K562 (cell line): ENCODE measurements at regions not wholly inside any gene's neighbourhood (a gene's known extent, or its start where the extent isn't known, plus 50 kb on each side); places are given as distances from the start of the nearest gene placed in this dataset.

Experiments used
- ATAC-seq: fragments of 200-7000 bp; cut with Tn5 transposase; 3 replicates; pipeline ENCODE4 v1.9.1; 2020; ENCODE audit warnings: moderate library complexity
- BruUV-seq: library from RNA; stranded (reverse); fragments of 400-500 nt; replicated peaks from 2 replicates; lab custom pipeline; 2021; lab: Mats Ljungman, UMichigan
- CTCF ChIA-PET: fragments of 300-600 bp; formaldehyde crosslinking; extraction: SDS; loops from one replicate; lab custom pipeline; 2021; ENCODE audit warnings: low intra/inter-chr PET ratio; lab: Yijun Ruan, JAX
- POLR2A ChIA-PET: fragments of 300-600, 350-650 bp; sonication (Branson Sonifier 250); formaldehyde crosslinking; extraction: SDS; loops from one replicate; lab custom pipeline; 2021; ENCODE audit warnings: antibody characterized with exemption, inconsistent platforms; lab: Yijun Ruan, JAX
- DNase-seq, 4 experiments: peaks; one replicate each; pipeline versions ENCODE4 v3.0.0 to v3.0.0-alpha.2; 2011 to 2018; ENCODE audit warnings: low spot score in 3 of 4, mixed read lengths in 3 of 4; ENCODE audit errors: extremely low read depth in 1 of 4
- FAIRE-seq: peaks from 2 replicates; lab custom pipeline; 2011; peaks lifted over from hg19 to GRCh38; lab: Jason Lieb, UNC
- H2AFZ ChIP-seq: 2 replicates; pipeline ENCODE4 v1.6.0; 2011; ENCODE audit warnings: low read depth, low read length, control low read depth, inconsistent platforms
- H3K27ac ChIP-seq: fragments of 200-600 bp; 3 replicates; pipeline ENCODE4 v1.8.0; 2011; ENCODE audit warnings: low read depth, mild to moderate bottlenecking, control low read depth, inconsistent platforms, low read length, moderate library complexity, mixed read lengths; ENCODE audit errors: extremely low read depth
- H3K27me3 ChIP-seq, 2 experiments: fragments of 300-600 bp in 1 of 2; 2 replicates in 1 of 2; 3 replicates in 1 of 2; pipeline versions ENCODE4 v1.6.0 to v1.8.0; 2011; ENCODE audit warnings: inconsistent platforms in 2 of 2, low read length in 2 of 2, mild to moderate bottlenecking in 1 of 2, mixed read lengths in 1 of 2, moderate library complexity in 1 of 2; ENCODE audit not compliant: control insufficient read depth in 2 of 2, insufficient read depth in 2 of 2
- H3K36me3 ChIP-seq: fragments of 300-600 bp; 3 replicates; pipeline ENCODE4 v1.8.0; 2011; ENCODE audit warnings: mild to moderate bottlenecking, low read length, inconsistent platforms; ENCODE audit not compliant: control insufficient read depth, insufficient read depth
- H3K4me1 ChIP-seq, 2 experiments: fragments of 200-600 bp in 1 of 2; replicated peaks in 1 of 2; 2 replicates in 1 of 2; 3 replicates in 1 of 2; pipeline versions ENCODE4 v1.5.1 to v1.8.0; 2011; ENCODE audit warnings: inconsistent platforms in 2 of 2, low read length in 2 of 2, mild to moderate bottlenecking in 1 of 2, mixed read lengths in 1 of 2, moderate library complexity in 1 of 2; ENCODE audit not compliant: control insufficient read depth in 2 of 2, insufficient read depth in 2 of 2
- H3K4me2 ChIP-seq: 2 replicates; pipeline ENCODE4 v1.6.1; 2011; ENCODE audit warnings: low read length, control low read depth, inconsistent platforms, mixed read lengths; ENCODE audit not compliant: insufficient read depth
- H3K4me3 ChIP-seq: fragments of 200-600 bp; sonication (generic), shearing (Covaris generic); 2 replicates; pipeline ENCODE4 v1.5.1; 2016; ENCODE audit warnings: control low read depth, inconsistent platforms
- H3K79me2 ChIP-seq: fragments of 200-600 bp; 3 replicates; pipeline ENCODE4 v1.8.0; 2011; ENCODE audit warnings: low read length, inconsistent platforms; ENCODE audit not compliant: control insufficient read depth, insufficient read depth
- H3K9ac ChIP-seq, 2 experiments: 2 replicates each; pipeline versions ENCODE4 v1.6.0 to v1.6.1; 2011; ENCODE audit warnings: low read depth in 2 of 2, low read length in 2 of 2, control low read depth in 1 of 2, inconsistent platforms in 1 of 2, mild to moderate bottlenecking in 1 of 2, mixed read lengths in 1 of 2; ENCODE audit not compliant: insufficient read depth in 1 of 2
- H3K9me1 ChIP-seq: one replicate; pipeline ENCODE4 v1.6.0; 2011; ENCODE audit warnings: inconsistent platforms, mild to moderate bottlenecking, low read length, moderate library complexity; ENCODE audit not compliant: control insufficient read depth, insufficient read depth
- H3K9me3 ChIP-seq: replicated peaks from 2 replicates; pipeline ENCODE4 v1.5.1; 2011; ENCODE audit warnings: low read depth, low read length, inconsistent platforms; ENCODE audit not compliant: control insufficient read depth, insufficient read depth
- H4K20me1 ChIP-seq: replicated peaks from 2 replicates; pipeline ENCODE4 v1.6.1; 2011; ENCODE audit warnings: low read length, inconsistent platforms, mixed read lengths; ENCODE audit not compliant: control insufficient read depth, insufficient read depth
- ARID3B ChIP-seq: fragments of 250-450 bp; sonication (Bioruptor Pico); IDR thresholded peaks from 2 replicates; pipeline ENCODE4 v1.4.0; 2020; ENCODE audit warnings: borderline replicate concordance
- ARNT ChIP-seq, 2 experiments: fragments of 450-650 bp; IDR thresholded peaks; 2 replicates each; pipeline ENCODE4 v1.6.1; 2016; ENCODE audit warnings: mild to moderate bottlenecking in 1 of 2
- BDP1 ChIP-seq: IDR thresholded peaks from 3 replicates; pipeline ENCODE4 v1.6.1; 2011; ENCODE audit not compliant: insufficient read length, insufficient read depth
- BRF1 ChIP-seq: IDR thresholded peaks from 3 replicates; pipeline ENCODE4 v1.6.1; 2011; ENCODE audit warnings: borderline replicate concordance, mild to moderate bottlenecking; ENCODE audit not compliant: insufficient read length; ENCODE audit errors: extremely low read depth
- CREB3L1 ChIP-seq: fragments of 450-650 bp; IDR thresholded peaks from 2 replicates; pipeline ENCODE4 v1.6.1; 2014; ENCODE audit warnings: low read depth, mild to moderate bottlenecking, moderate library complexity, borderline replicate concordance
- EGR1 ChIP-seq: fragments of 450-650 bp; conservative IDR thresholded peaks from 2 replicates; pipeline ENCODE4 v1.6.1; 2017; ENCODE audit warnings: mild to moderate bottlenecking
- GABPA ChIP-seq: fragments of 200-800 bp; sonication (Bioruptor generic); conservative IDR thresholded peaks from 2 replicates; pipeline ENCODE4 v1.6.1; 2016; ENCODE audit warnings: low read depth, missing genetic modification characterization, missing compliant biosample characterization
- HNRNPL ChIP-seq: fragments of 200-400 bp; formaldehyde crosslinking; IDR thresholded peaks from 2 replicates; pipeline ENCODE4 v1.6.1; 2017; ENCODE audit warnings: low read depth, mild to moderate bottlenecking, low read length
- KAT2B ChIP-seq: IDR thresholded peaks from one replicate; pipeline ENCODE4 v1.6.1; 2012; ENCODE audit warnings: low read depth, mild to moderate bottlenecking, control low read depth, inconsistent platforms, low read length, moderate library complexity
- KLF16 ChIP-seq: IDR thresholded peaks from 2 replicates; pipeline ENCODE4 v1.6.1; 2016; ENCODE audit warnings: antibody characterized with exemption
- MAZ ChIP-seq, 2 experiments: fragments of 450-650 bp in 1 of 2; sonication (generic) in 1 of 2; formaldehyde crosslinking; IDR thresholded peaks in 1 of 2; conservative IDR thresholded peaks in 1 of 2; 2 replicates each; pipeline versions ENCODE4 v1.4.0 to v1.5.0; 2020; ENCODE audit warnings: mild to moderate bottlenecking in 1 of 2, missing genetic modification reagents in 1 of 2
- NCOA1 ChIP-seq: fragments of 450-650 bp; IDR thresholded peaks from 2 replicates; pipeline ENCODE4 v1.6.1; 2016; ENCODE audit warnings: low read depth
- PCBP2 ChIP-seq: fragments of 200-400 bp; formaldehyde crosslinking; IDR thresholded peaks from 2 replicates; pipeline ENCODE4 v1.6.1; 2018; ENCODE audit warnings: low read length, low read depth, mild to moderate bottlenecking, moderate library complexity; ENCODE audit not compliant: poor library complexity, severe bottlenecking
- TARDBP ChIP-seq: fragments of 450-650 bp; IDR thresholded peaks from 2 replicates; pipeline ENCODE4 v1.6.1; 2016
- U2AF2 ChIP-seq: fragments of 200-400 bp; formaldehyde crosslinking; optimal IDR thresholded peaks from 2 replicates; pipeline ENCODE3; 2017; ENCODE audit warnings: low read depth, mild to moderate bottlenecking, low read length
- ZKSCAN8 ChIP-seq: fragments of 200-800 bp; sonication (Bioruptor generic); IDR thresholded peaks from 2 replicates; pipeline ENCODE4 v1.6.1; 2016; ENCODE audit warnings: missing genetic modification characterization, missing compliant biosample characterization
- ZNF12 ChIP-seq: sonication (generic); formaldehyde crosslinking; IDR thresholded peaks from 2 replicates; pipeline ENCODE4 v1.4.0; 2020; ENCODE audit warnings: mild to moderate bottlenecking, missing genetic modification reagents
- ZNF146 ChIP-seq: IDR thresholded peaks from one replicate; pipeline ENCODE4 v1.6.1; 2018; ENCODE audit warnings: missing compliant biosample characterization; ENCODE audit not compliant: unreplicated experiment
- ZNF24 ChIP-seq: fragments of 450-650 bp; IDR thresholded peaks from 2 replicates; pipeline ENCODE4 v1.6.1; 2016
- ZNF511 ChIP-seq: sonication (generic); formaldehyde crosslinking; IDR thresholded peaks from 2 replicates; pipeline ENCODE4 v1.8.0; 2022; ENCODE audit warnings: mild to moderate bottlenecking, missing genetic modification reagents
- ZNF77 ChIP-seq: fragments of 250-450 bp; sonication (Bioruptor Pico); IDR thresholded peaks from 2 replicates; pipeline ENCODE4 v1.5.0; 2020
- WGBS: fragments of 100-300 bp; shearing (Covaris generic); methylation state at CpG from one replicate; pipeline ENCODE4 v1.1.6; 2016; ENCODE audit warnings: low coverage, mixed read lengths; ENCODE audit not compliant: insufficient coverage; ENCODE audit errors: missing lambda C conversion rate; 5-methylcytosine and 5-hydroxymethylcytosine counted together
- in situ Hi-C: fragments of 300-500 bp; cut with MboI; formaldehyde crosslinking; loops from 4 replicates; pipeline ENCODE4 v1.15.0; 2018; ENCODE audit warnings: inconsistent platforms, mixed read lengths
- intact Hi-C: fragments of 100-400 bp; cut with micrococcal nuclease; formaldehyde crosslinking; loops from 2 replicates; pipeline ENCODE4 v1.14.2; 2022

- no peak overlapping the region for H2AFZ ChIP-seq
- POLR2A ChIA-PET = no interaction called here
Measured at GRCh38 chr13:62747629-62748028, 1332.0 kb upstream of the PCDH20 start.

GRCh38 chr13:62747152-62747551, 1331.5 kb upstream of the PCDH20 start:
- Histone ChIP-seq H3K27ac (no peak overlapping the region), H3K36me3 (no peaks in the 10 kb centered on the region), H3K9me3 (no peaks in the 10 kb centered on the region), H4K20me1 (no peaks in the 10 kb centered on the region), H3K27me3 (no peaks in the 10 kb centered on the region), H2AFZ (no peak overlapping the region), H3K4me2 (no peak overlapping the region), H3K79me2 (no peaks in the 10 kb centered on the region), H3K4me1 (no peaks in the 10 kb centered on the region), H3K4me3 (no peak overlapping the region), H3K9me1 (no peaks in the 10 kb centered on the region), H3K9ac (no peak overlapping the region)
- ATAC-seq (no peak), FAIRE-seq (no peak), DNase-seq (no peak)
- BruUV-seq = no TSS peak
- CTCF ChIA-PET = no interaction called here
- intact Hi-C loops = no loop called here
- POLR2A ChIA-PET = no interaction called here
- WGBS = 0% methylated on average over 2 of the region's 2 CpGs
- in situ Hi-C loops = no loop called here
- TF ChIP-seq ZNF24 (no peak), ZNF511 (CRISPR knock-in tag) (no peak), PCBP2 (no peak), CREB3L1 (no peak), GABPA (tag) (no peak), EGR1 (no peak), KLF16 (no peak), ARID3B (CRISPR knock-in tag) (no peak), BRF1 (no peak), ARNT (IDR thresholded peaks at IDR 0.05) (no peak), BDP1 (no peak)

More at GRCh38 chr13:62747629-62748028, 1332.0 kb upstream of the PCDH20 start:
- H3K36me3 ChIP-seq = no peaks in the 10 kb centered on the region
- WGBS = 0% methylated on average over 2 of the region's 2 CpGs
- no peaks in the 10 kb centered on the region for H3K79me2 ChIP-seq
- H3K4me3 ChIP-seq = no peak overlapping the region
- intact Hi-C loops = no loop called here
- no peaks in the 10 kb centered on the region for H4K20me1 ChIP-seq
- no peak overlapping the region for H3K9ac ChIP-seq
- no peak for DNase-seq
- H3K27me3 ChIP-seq = no peaks in the 10 kb centered on the region
- no peaks in the 10 kb centered on the region for H3K9me1 ChIP-seq
- ATAC-seq = no peak
- no TSS peak for BruUV-seq
- CTCF ChIA-PET = no interaction called here
- FAIRE-seq = no peak
- H3K4me1 ChIP-seq = no peaks in the 10 kb centered on the region
- H3K9me3 ChIP-seq = no peaks in the 10 kb centered on the region
- TF ChIP-seq NCOA1 = no peak
- no peak for TF ChIP-seq TARDBP
- no peak for TF ChIP-seq MAZ (CRISPR knock-in tag; conservative IDR thresholded peaks at IDR 0.05 in 1 of 2, IDR thresholded peaks at IDR 0.05 in 1 of 2)
- no peak for TF ChIP-seq ZKSCAN8
- no peak for TF ChIP-seq ZNF24
- no peak for TF ChIP-seq ZNF77 (CRISPR knock-in tag)
- no peak for TF ChIP-seq U2AF2
- TF ChIP-seq ZNF146 (CRISPR knock-in tag) = no peak
- no peak for TF ChIP-seq ZNF12 (CRISPR knock-in tag)
- no peak for TF ChIP-seq HNRNPL
- TF ChIP-seq KAT2B = no peak
- H3K4me2 ChIP-seq = no peak overlapping the region
- H3K27ac ChIP-seq = no peak overlapping the region
- in situ Hi-C loops = no loop called here
